GM12892 (cell line): ENCODE measurements at regions not wholly inside any gene's neighbourhood (a gene's known extent, or its start where the extent isn't known, plus 50 kb on each side); places are given as distances from the start of the nearest gene placed in this dataset.

Experiments used
- DNase-seq: peaks from one replicate; pipeline ENCODE4 v3.0.0; 2011; ENCODE audit not compliant: insufficient read length
- FAIRE-seq: peaks from 2 replicates; lab custom pipeline; 2011; peaks lifted over from hg19 to GRCh38; lab: Jason Lieb, UNC
- POLR2A ChIP-seq: IDR thresholded peaks from 2 replicates; pipeline ENCODE4 v1.6.1; 2011; ENCODE audit warnings: low read depth, low read length, control low read depth
- POLR2AphosphoS5 ChIP-seq: IDR thresholded peaks from 2 replicates; pipeline ENCODE4 v1.6.1; 2011; ENCODE audit warnings: low read depth, low read length, control low read depth
- TAF1 ChIP-seq: IDR thresholded peaks from 2 replicates; pipeline ENCODE4 v1.6.1; 2011; ENCODE audit warnings: low read depth, mild to moderate bottlenecking, control low read depth, low read length, borderline replicate concordance

DNA sequence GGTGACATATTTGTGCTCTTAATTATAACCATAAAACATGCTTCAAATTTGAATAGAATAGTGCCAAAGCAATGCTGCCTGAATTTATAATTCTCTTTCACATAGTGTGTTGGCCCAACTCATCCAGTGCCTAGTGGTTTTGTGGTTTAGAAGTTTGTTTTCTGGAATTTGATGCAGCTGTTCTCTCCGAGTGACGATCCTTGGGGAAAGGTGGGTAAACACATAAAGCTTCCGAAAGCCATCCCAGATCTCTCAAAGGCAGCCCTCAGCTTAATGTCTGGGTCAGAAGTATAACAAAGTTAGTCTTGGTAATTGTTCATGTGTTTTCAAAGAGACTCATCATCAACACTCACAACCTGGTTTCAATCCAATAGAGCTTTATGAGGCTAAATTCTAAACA lies 235.6 kb upstream of the CDH2 start:
- DNase-seq (no peak), FAIRE-seq (no peak)
- TF ChIP-seq POLR2AphosphoS5 (no peak), POLR2A (no peak), TAF1 (no peak)

DNA sequence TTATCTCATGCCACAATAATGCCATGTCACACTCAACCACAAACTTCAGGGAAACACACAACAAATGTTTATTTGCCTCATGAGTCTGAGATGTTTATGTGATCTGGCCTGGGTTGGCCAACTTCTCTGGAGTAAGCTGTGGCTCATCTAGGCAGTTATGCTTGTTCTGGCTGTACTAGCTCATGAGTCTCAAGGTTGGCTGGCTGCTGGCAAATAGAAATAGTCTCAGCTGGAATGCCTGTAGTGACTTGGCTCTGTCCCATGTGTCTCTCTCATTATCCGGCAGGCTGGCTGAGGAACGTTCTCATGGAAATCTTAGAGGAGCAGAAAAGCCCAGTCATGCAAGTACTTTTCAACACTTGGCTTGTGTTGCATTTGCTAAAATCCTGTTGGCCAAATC lies 234.9 kb upstream of the CDH2 start:
- DNase-seq = no peak
- no peak for FAIRE-seq
- TF ChIP-seq POLR2A (no peak), POLR2AphosphoS5 (no peak), TAF1 (no peak)

DNA sequence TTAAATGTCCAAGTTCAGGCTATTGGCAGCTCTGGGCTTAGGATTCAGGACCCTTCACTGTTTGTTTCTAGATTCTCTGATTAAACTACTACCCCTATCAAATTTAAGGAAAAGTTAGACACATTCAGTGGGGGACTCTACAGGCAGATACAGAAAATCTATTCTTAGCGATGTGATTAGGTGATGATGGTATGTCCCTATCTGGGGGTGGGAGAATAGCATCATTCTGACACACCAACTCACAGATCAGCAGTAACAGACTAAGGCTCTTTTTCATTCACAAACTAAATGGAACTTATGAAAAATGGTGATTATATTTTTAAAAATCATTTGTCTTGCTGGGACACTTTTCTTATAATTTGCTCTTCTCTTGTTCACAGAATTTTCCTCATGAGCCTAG lies 232.9 kb upstream of the CDH2 start:
- no peak for FAIRE-seq
- DNase-seq = no peak
- no peak for TF ChIP-seq POLR2AphosphoS5
- TF ChIP-seq POLR2A = no peak
- no peak for TF ChIP-seq TAF1

DNA sequence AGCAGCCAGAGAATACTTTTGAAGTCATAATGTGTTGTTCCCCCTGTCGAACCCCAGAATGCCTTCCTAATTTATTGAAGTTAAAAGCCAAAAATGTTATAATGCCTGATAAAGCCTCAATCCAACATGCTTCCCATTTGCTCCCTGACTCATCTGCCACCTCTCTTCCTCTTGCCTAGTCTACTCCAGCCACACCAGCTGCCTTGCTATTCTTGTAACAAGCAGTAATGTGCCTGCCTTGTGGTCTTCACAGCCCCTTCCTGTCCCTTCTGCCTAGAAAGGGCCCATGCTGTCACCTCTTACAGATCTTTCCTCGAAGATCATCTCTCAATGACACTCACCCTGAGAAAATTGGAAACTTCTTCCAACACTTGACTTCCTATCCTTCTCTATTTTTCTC lies 231.6 kb upstream of the CDH2 start:
- DNase-seq = no peak
- FAIRE-seq = no peak
- no peak for TF ChIP-seq POLR2AphosphoS5
- TF ChIP-seq POLR2A = no peak
- TF ChIP-seq TAF1 = no peak

DNA sequence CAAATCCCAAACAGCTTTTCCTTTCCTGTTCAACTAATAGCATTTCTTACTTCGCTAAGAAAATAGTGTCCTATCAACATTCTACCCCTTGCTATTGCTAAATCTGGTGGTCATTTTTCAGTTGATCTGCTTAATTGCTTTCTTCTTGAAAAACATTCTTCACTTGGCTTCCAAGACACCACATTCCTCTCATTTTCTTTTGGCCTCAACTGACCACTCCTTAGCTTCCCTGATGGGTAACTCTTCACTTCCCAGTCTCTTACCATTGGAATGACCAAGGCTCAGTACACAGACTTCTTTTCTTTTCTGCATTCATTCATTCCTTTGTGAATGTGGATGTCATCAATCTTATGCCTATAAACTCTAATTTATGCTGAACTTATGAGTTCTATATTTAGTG lies 230.8 kb upstream of the CDH2 start:
- TF ChIP-seq POLR2A (no peak), TAF1 (no peak), POLR2AphosphoS5 (no peak)
- FAIRE-seq = no peak
- no peak for DNase-seq

DNA sequence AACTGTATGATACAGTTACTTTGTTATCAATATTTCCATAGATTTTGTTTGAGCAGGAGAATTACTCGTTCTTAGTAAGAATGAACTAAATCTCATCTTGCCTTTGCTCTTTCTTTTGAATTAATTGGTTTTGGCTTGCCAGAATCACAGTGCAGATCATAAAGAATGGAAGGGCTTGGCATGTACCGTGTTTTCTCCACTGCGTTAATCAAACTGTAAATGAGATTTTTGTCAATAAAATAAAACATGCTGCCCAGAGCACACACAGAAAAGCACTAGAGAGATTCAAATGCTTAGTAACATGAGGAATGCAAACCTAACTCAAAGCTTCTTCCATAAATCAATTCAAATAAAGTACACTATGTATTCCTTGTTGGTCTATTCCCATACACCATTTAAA lies 229.6 kb upstream of the CDH2 start:
- FAIRE-seq (no peak), DNase-seq (no peak)
- TF ChIP-seq POLR2AphosphoS5 (no peak), TAF1 (no peak), POLR2A (no peak)

DNA sequence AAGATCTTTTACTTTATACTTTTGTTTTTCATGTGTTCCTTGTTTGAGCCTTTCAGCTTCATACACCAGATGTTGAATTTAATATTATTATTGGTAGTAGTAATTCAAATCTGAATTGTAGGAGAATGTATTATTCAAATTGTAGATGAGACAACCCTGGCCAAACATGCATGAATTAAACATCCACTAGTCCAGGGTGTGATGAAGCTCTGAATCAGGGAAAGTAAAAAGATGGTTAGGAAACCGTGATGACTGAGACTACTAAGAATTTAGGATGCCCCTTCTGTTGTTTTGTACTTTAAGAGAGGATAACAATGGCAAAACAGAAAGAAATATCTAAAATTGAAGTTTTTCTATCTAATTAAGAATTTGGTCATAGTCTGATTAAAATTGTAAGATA lies 227.8 kb upstream of the CDH2 start:
- no peak for DNase-seq
- no peak for FAIRE-seq
- TF ChIP-seq TAF1 (no peak), POLR2AphosphoS5 (no peak), POLR2A (no peak)

DNA sequence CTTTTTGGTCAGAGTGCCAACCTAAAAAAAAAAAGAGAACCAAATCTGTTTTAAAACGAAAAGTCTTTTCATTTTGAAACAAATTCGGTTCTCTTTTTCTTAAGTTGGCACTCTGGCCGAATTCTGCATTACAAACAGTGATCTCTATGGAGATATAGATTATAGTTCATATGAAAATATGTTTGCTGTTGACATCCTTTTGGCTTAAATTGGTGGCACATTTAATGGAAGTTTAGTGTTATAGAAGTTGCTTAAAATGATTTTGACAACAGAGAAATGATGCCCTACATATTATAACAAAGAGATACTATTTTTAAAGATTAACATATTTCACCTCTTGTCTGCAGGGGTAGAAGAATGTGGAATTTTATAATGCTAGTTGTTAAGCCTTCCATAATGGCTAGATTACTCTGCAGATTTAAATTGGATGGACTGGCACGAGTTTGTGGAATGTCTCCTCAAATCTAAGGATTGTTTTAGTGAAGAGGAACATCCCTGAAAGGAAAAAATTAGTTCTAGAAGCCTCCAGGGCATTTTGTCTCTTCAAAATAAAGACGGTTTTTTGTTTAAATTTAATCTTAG lies 222.9 kb upstream of the CDH2 start:
- FAIRE-seq (no peak), DNase-seq (no peak)
- TF ChIP-seq POLR2AphosphoS5 (no peak), POLR2A (no peak), TAF1 (no peak)

DNA sequence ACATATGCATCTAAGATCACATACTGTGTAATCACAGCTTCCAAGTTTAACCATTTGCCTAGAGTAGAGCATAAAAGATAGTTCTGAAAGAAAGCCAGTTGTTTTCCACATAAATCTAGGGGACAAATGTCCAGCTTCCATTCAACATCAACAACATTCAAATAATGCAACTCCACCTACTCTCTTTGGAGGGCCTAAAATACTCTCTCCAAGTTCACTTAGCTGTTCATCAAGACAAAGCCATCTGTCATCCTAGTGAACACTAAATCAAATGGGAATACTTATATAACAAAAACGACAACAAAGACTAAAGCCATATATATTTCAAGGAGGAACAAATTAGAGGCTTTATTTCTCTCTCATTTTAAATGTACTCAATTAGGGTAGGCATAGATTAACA lies 221.5 kb upstream of the CDH2 start:
- DNase-seq (no peak), FAIRE-seq (no peak)
- TF ChIP-seq TAF1 (no peak), POLR2AphosphoS5 (no peak), POLR2A (no peak)

DNA sequence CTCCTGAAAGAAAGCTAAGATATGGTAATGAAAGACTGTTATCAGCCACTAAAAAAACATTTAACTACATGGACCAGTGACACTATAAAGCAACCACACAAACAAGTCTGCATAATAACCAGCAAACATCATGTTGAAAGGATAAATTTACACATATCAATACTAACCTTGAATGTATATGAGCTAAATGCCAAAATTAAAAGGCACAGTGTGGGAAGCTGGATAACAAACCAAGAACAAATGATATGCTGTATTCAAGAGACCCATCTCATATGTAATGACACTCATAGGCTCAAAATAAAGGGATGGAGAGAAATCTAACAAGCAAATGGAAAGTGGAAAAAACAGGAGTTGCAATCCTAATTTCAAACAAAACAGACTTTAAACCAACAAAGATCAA lies 213.1 kb upstream of the CDH2 start:
- TF ChIP-seq POLR2A (no peak), TAF1 (no peak), POLR2AphosphoS5 (no peak)
- no peak for FAIRE-seq

DNA sequence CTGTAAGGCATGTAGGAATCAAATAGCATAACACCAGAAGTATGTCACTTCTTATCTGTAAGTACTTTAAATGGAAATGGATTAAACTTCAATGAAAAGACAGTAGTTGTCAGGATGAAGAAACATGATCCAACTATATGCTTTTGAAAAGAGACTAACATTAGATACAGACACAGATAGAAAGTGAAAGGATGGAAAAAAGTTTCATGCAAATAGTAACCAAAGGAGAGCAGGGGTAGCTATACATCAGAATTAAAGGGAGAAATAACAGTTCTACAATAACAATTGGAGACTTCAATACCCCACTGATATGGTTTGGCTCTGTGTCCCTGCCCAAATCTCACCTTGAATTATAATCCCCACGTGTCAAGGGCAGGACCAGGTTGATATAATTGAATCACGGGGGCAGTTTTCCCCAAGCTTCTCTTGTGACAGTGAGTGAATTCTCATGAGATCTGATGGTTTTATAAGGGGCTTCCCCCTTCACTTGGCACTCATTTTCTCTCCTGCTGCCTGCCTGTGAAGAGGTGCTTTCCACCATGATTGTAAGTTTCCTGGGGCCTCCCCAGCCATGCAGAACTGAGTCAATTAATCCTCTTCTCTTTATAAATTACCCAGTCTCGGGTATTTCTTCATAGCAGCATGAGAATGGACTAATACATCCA lies 205.4 kb upstream of the CDH2 start:
- FAIRE-seq (no peak), DNase-seq (no peak)
- TF ChIP-seq TAF1 (no peak), POLR2AphosphoS5 (no peak), POLR2A (no peak)

More for the DNA sequence above, 213.1 kb upstream of the CDH2 start:
- no peak for DNase-seq

DNA sequence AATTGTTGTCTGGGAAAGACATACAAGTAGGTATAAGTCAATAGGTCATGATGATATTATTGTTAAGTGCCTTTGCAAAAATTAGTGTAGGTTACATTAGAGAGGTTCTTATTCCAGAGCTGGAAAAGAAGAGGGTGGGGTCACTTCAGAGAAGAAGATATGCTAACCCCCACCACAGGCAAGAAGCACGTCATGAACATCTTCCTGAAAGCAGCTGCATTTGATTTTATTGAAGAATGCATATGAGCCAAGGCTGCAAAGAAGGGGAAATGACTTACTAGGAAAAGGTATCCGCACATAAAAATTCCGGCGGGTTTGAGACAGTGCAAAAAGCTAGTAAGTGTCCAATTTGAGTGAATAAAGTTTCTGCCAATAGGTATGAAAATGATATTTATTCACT lies 195.3 kb upstream of the CDH2 start:
- no peak for TF ChIP-seq POLR2A
- TF ChIP-seq POLR2AphosphoS5 = no peak
- no peak for TF ChIP-seq TAF1
- FAIRE-seq = no peak
- no peak for DNase-seq

DNA sequence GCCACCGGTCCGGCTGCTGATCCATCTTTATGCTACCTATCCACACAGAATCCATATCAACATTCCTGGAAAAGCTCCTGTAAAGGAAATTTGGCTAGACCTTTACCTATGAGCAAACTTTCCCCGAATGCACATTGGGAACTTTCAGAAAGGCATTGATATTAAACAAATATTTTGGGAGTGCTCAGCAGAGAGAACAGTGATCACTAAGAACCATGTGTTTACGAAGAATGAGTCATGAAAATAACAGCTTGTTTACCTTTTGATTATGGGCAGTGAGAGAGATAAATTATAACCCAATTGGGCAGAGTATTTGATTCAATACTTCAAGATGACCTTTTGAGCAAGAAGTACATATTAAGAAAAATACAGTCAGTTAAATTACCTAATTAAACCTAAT lies 189.7 kb upstream of the CDH2 start:
- DNase-seq = no peak
- no peak for FAIRE-seq
- no peak for TF ChIP-seq POLR2A
- TF ChIP-seq TAF1 = no peak
- TF ChIP-seq POLR2AphosphoS5 = no peak
